Kidney (tissue), 13 donors: ENCODE measurements at regions not wholly inside any gene's neighbourhood (a gene's known extent, or its start where the extent isn't known, plus 50 kb on each side); places are given as distances from the start of the nearest gene placed in this dataset.

Experiments
- DNase-seq, 5 donors: peaks; one replicate each; pipeline ENCODE4 v3.0.0-alpha.2; 2013 to 2020
- FAIRE-seq: peaks from 2 replicates; lab custom pipeline; 2012; peaks lifted over from hg19 to GRCh38; lab: Jason Lieb, UNC
- H3K27ac ChIP-seq, 2 donors: one replicate each; pipeline ENCODE4 v1.7.0; 2013; ENCODE audit warnings: low read depth in 2 of 2, low read length in 2 of 2, inconsistent platforms in 1 of 2
- H3K27me3 ChIP-seq: one replicate; pipeline ENCODE4 v1.7.1; 2013; ENCODE audit warnings: low read length, inconsistent platforms; ENCODE audit not compliant: control insufficient read depth, insufficient read depth
- H3K36me3 ChIP-seq, 3 donors: one replicate each; pipeline versions ENCODE4 v1.7.0 to v1.7.1; 2013; ENCODE audit warnings: low read length in 3 of 3, control low read depth in 1 of 3, inconsistent platforms in 1 of 3; ENCODE audit not compliant: insufficient read depth in 3 of 3, control insufficient read depth in 2 of 3
- H3K4me1 ChIP-seq, 3 donors: one replicate each; pipeline versions ENCODE4 v1.7.0 to v1.7.1; 2013; ENCODE audit warnings: low read length in 3 of 3, inconsistent platforms in 1 of 3, low read depth in 1 of 3; ENCODE audit not compliant: control insufficient read depth in 2 of 3, insufficient read depth in 2 of 3
- H3K4me3 ChIP-seq, 3 donors: one replicate each; pipeline versions ENCODE4 v1.7.0 to v1.8.1; 2013; ENCODE audit warnings: low read length in 3 of 3, control low read depth in 1 of 3, inconsistent platforms in 1 of 3
- H3K9ac ChIP-seq, 3 donors: one replicate each; pipeline versions ENCODE4 v1.7.0 to v1.7.1; 2013; ENCODE audit warnings: low read length in 3 of 3, control low read depth in 1 of 3, inconsistent platforms in 1 of 3
- H3K9me3 ChIP-seq, 3 donors: one replicate each; pipeline versions ENCODE4 v1.7.0 to v1.7.1; 2013; ENCODE audit warnings: low read length in 3 of 3, control low read depth in 1 of 3, inconsistent platforms in 1 of 3; ENCODE audit not compliant: control insufficient read depth in 2 of 3, insufficient read depth in 1 of 3
- CTCF ChIP-seq: IDR thresholded peaks from 3 replicates; pipeline ENCODE4 v1.5.1; 2012; ENCODE audit warnings: mild to moderate bottlenecking, moderate library complexity, borderline replicate concordance; ENCODE audit not compliant: insufficient read depth; ENCODE audit errors: extremely low read depth
- intact Hi-C: fragments of 100-400 bp; cut with DNase I; formaldehyde crosslinking; loops from one replicate; pipeline ENCODE4 v1.11.1; 2022
- donor health status: control.
- donor health status: control.
- donor health status: control.
- donor health status: control.
- donor health status: control.
- donor health status: DM: yes; HTN: yes; CAD: no.
- donor health status: Normal renal cell carcinoma (clear cell type).

- FAIRE-seq: no peak
- H3K9me3 ChIP-seq: no peaks in the 10 kb centered on the region
- no peak for TF ChIP-seq CTCF
- peaks cover 0 to 3% (median 0%) of the 10 kb centered on the region in 3 donors for H3K4me1 ChIP-seq
- DNase-seq: no peak
- no peaks in the 10 kb centered on the region for H3K36me3 ChIP-seq
- H3K27me3 ChIP-seq: no peaks in the 10 kb centered on the region
- intact Hi-C loops: no loop called here
- H3K4me3 ChIP-seq: no peak overlapping the region
- no peak overlapping the region for H3K9ac ChIP-seq
- no peak overlapping the region for H3K27ac ChIP-seq
Observed at GRCh38 chr5:56673171-56673570, 142.2 kb upstream of the MAP3K1 start.

- no peak overlapping the region for H3K4me3 ChIP-seq
- intact Hi-C loops: no loop called here
- FAIRE-seq: no peak
- H3K4me1 ChIP-seq: peaks cover 0 to 3% (median 0%) of the 10 kb centered on the region in 3 donors
- DNase-seq: no peak
- no peak for TF ChIP-seq CTCF
- H3K36me3 ChIP-seq: no peaks in the 10 kb centered on the region
- H3K27ac ChIP-seq: no peak overlapping the region
- H3K9me3 ChIP-seq: no peaks in the 10 kb centered on the region
- H3K9ac ChIP-seq: no peak overlapping the region
- no peaks in the 10 kb centered on the region for H3K27me3 ChIP-seq
Observed at GRCh38 chr5:56671571-56671970, 143.8 kb upstream of the MAP3K1 start.

GRCh38 chr5:56670916-56671315 is 144.4 kb upstream of the MAP3K1 start:
- Histone ChIP-seq H3K27ac (no peak overlapping the region), H3K36me3 (no peaks in the 10 kb centered on the region), H3K4me1 (peaks cover 0 to 3% (median 0%) of the 10 kb centered on the region in 3 donors), H3K9me3 (no peaks in the 10 kb centered on the region), H3K27me3 (no peaks in the 10 kb centered on the region), H3K4me3 (no peak overlapping the region), H3K9ac (no peak overlapping the region)
- TF ChIP-seq CTCF: no peak
- intact Hi-C loops: no loop called here
- FAIRE-seq (no peak), DNase-seq (no peak)
